ENCODE measurements at regions not wholly inside any gene's neighbourhood (a gene's known extent, or its start where the extent isn't known, plus 50 kb on each side); places are given as distances from the start of the nearest gene placed in this dataset.
"Not testable (repeated sequence)": the region's sequence is repeated elsewhere in the genome, so short reads cannot be mapped to it uniquely, and the experiment has no call there.

DNA sequence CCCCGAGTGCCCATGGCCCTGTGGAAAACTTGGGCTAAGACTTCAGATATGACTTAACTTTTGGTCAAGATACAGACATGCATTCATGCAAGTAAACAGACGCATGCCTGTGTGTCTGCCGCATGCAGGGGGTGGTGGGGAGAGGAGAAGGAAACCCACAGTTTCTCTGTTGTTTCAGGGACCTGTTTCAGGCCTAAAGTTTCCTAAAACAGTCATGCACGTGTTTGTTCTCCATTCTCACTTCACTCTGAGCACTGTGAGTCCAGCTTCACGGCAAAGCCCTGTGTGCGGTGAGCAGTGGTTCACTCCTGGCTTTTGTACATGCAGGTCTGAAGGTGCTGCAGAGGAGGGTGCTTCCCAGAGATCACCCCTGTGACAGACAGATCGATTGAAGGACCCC, 158.7 kb downstream of the FOXL1 start:
- DNase-seq (ENCODE audit: extremely low read depth in 1 of 2, low read depth in 1 of 2), result no peak

- DNase-seq (ENCODE audit: extremely low read depth in 1 of 2, low read depth in 1 of 2), result not testable (repeated sequence)
These were observed 160.0 kb downstream of the FOXL1 start for GRCh38 chr16:86738322-86738721.

DNA sequence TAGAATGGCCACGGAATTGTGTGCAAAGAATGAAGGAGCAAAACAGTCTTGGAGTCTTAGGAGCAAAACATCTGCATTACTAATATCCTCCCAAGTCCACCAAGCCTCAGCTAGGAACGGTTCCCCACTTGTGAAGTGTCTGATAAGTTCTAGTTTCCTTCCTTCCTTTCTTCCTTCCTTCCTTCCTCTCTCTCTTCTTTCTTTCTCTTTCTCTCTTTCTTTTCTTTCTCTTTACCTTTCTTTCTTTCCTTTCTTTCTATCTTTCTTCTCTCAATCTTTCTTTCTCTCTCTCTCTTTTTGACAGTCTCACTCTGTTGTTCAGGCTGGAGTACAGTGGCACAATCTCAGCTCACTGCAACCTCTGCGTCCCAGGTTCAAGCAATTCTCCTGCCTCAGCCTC, 160.8 kb downstream of the FOXL1 start:
- DNase-seq (ENCODE audit: extremely low read depth in 1 of 2, low read depth in 1 of 2), result no peak

GRCh38 chr16:86739808-86740207, 161.5 kb downstream of the FOXL1 start:
- DNase-seq (ENCODE audit: extremely low read depth in 1 of 2, low read depth in 1 of 2), result no peak

DNA sequence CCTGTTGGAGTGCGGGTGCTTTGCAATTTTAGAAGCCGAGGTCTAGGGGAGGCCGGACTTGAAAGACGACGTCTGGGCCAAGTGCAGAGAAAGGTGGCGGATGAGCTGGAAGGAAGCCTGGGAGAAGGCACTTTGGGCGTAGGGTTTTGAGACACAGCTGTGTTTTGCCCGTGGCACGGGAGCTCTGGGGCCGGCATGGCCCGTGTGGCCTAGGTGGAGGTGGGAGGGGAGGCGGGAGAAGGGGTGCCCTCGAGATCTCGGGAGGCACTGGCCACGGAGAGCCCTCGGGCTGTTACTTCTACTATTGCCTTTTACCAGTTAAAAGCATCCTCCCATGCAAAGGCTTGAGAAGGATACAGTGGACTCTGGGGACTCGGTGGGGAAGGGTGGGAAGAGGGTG, 161.9 kb downstream of the FOXL1 start:
- no peak for DNase-seq (ENCODE audit: extremely low read depth in 1 of 2, low read depth in 1 of 2)

- DNase-seq (ENCODE audit: extremely low read depth in 1 of 2, low read depth in 1 of 2), result no peak
These were observed 162.8 kb downstream of the FOXL1 start for GRCh38 chr16:86740906-86741799.

- no peak for DNase-seq (ENCODE audit: extremely low read depth in 1 of 2, low read depth in 1 of 2)
These were observed 169.4 kb downstream of the FOXL1 start for GRCh38 chr16:86747761-86748160.

DNA sequence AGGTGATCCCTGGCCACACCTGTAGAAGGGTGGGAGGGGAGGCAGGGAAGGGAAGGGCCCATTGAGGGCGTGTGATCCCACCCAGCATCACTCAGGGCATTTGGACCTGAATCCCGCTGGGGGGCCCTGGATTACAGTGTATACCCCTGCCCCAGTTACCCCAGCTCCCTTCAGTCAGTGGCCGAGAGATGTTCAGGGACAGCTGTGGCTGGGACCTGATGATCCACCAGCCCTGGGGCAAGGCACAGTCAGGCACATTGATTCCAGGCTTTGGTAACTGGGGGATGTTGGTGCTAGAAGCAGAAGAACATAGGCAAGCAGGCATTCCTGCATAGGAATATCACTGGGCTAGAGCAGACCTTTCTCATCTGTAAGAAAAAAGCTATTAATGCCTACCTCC, 170.3 kb downstream of the FOXL1 start:
- no peak for DNase-seq (ENCODE audit: extremely low read depth in 1 of 2, low read depth in 1 of 2)

DNA sequence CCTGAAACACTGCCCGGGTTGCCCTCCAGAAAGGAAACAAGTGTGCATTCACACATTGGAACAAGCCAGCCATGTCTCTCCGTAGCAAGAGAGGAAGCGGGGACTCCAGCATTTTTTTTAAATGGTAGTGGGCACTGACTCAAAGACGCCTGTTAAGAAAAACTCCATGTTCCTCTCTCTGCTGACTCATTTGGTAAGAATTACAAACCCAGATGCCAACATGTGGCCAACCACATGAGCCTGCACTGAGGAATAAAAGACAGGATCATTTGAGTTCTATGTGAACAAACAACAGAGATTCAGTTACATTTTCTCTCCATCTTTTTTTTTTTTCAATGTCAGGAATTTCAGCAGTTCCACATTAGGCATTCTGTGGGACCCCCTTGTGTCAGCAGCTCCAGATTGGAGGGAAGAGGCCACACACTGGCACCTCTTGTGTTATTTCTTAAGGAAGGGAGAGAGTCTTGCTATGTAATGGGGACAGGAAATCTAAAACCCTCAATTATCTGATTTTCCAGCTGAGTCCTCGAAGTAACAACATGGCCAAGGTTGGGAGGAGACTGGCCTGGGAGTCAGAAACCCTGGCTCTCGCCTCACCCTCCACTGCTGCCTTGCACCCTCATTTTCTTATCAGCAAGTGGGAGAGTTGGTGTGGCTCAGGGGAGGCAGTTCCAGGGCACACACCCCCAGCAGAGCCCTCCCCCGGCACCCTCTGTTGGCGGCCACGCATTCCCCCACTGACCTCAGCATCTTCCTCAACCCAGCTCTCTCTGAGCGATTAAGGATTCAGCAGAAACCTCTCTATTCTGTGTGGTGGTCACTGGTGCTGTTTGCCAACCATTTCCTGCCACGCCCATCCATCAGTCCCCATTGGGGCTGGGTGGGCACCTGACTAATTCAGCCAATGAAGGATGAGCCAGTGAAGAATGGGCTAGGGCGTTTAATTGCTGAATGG, 173.0 kb downstream of the FOXL1 start:
- no peak for DNase-seq (ENCODE audit: extremely low read depth in 1 of 2, low read depth in 1 of 2)

GRCh38 chr16:86752582-86753175, 174.3 kb downstream of the FOXL1 start:
- no peak for DNase-seq (ENCODE audit: extremely low read depth in 1 of 2, low read depth in 1 of 2)

DNA sequence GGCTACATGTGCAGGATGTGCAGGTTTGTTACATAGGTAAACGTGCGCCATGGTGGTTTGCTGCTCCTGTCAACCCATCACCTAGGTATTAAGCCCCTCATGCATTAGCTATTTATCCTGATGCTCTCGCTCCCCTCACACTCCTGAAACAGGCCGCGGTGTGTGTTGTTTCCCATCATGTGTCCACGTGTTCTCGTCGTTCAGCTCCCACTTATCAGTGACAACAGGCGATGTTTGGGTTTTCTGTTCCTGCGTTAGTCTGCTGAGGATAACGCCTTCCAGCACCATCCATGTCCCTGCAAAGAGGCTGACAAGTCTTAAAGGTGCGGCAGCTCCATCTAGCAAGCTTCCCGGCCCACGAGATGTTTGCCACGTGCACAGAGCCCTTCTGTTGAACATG, 175.1 kb downstream of the FOXL1 start:
- no peak for DNase-seq (ENCODE audit: extremely low read depth in 1 of 2, low read depth in 1 of 2)

GRCh38 chr16:86755571-86756006, 177.2 kb downstream of the FOXL1 start:
- DNase-seq (ENCODE audit: extremely low read depth in 1 of 2, low read depth in 1 of 2), result no peak

GRCh38 chr16:86756882-86757703, 178.7 kb downstream of the FOXL1 start:
- DNase-seq (ENCODE audit: extremely low read depth in 1 of 2, low read depth in 1 of 2), result no peak

DNA sequence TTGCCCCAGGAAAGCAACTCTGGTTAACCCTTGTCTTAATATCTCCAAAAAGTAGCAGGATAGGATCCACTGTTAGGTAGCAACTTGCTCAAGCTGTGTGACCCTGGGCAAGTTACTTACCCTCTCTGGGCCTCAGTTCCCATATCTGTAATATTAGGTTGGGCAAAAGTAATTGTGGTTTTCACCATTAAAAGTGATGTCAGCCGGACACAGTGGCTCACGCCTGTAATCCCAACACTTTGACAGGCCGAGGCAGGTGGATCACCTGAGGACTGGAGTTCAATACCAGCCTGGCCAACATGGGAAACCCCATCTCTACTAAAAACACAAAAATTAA, 179.3 kb downstream of the FOXL1 start:
- DNase-seq (ENCODE audit: extremely low read depth in 1 of 2, low read depth in 1 of 2), result no peak

DNA sequence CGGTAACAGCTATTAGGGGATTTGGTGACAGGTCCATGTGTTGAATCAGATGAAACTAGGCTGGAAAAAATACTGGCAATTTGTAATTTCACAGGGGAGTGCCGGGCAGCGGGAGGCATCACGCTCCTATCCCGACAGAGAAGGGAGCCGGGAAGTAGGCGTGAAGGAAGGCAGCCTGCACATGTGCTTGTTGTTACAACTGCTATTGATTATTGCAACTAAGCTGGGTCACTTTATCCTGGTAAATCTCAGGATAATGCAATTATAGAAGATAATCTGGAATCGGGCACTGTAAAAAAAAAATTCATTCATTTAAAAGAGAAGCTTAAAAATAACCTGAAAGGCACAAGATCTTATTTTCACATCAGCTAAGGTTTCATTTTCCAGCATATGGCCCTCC, 180.6 kb downstream of the FOXL1 start:
- no peak for DNase-seq (ENCODE audit: extremely low read depth in 1 of 2, low read depth in 1 of 2)

DNA sequence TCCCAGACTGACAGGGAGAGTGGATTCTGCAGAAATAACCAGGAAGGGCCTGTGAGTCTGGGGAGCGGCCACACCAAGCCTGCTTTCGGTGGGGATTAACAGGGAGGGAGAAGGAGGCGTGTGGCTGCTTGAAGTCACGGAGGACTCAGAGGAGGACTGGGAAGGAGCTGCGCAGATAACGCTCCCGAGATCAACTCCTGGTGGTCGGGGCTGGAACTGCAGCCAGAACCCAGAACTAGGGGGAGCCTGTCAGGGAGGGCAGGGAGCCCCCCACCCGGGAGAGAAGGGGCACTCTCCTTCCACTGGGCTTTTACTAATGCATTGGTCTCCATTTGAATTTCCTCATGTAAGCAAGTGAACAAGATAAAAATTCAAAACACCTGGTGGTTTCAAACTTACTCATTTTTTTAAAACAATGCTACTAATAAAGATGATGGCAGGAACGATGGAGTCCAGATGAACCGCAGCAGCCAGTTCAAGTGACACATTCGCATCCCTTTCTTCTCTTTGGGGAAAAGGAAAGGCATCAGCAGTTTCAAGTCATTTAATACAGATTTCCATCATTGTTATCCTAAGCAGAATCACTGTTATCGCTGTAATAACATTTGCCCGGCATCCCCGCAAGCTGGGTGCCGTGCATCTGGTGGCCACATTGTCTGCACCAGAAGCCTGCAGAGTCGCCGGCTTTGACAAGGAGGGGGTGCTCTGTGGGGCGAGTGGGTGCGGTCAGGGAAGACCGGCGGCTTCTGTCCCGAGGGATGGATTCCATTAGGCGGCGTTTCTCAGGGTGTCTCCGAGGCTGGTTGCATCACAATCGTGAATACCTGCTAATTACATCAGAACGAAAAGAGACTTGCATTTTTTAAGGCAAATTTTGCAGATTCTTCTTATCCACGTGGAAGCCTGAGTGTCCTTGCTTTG, 183.0 kb downstream of the FOXL1 start:
- peak in 1 of 2 donors; percentile 21 for DNase-seq (ENCODE audit: extremely low read depth in 1 of 2, low read depth in 1 of 2)

GRCh38 chr16:86762095-86762494, 183.7 kb downstream of the FOXL1 start:
- DNase-seq (ENCODE audit: extremely low read depth in 1 of 2, low read depth in 1 of 2), result no peak

- DNase-seq (ENCODE audit: extremely low read depth in 1 of 2, low read depth in 1 of 2), result no peak
These were observed 185.5 kb downstream of the FOXL1 start for GRCh38 chr16:86763819-86764218.

GRCh38 chr16:86764551-86764950, 186.2 kb downstream of the FOXL1 start:
- no peak for DNase-seq (ENCODE audit: extremely low read depth in 1 of 2, low read depth in 1 of 2)

Data from activated CD8-positive, alpha-beta memory T cell treated with anti-CD3 and anti-CD28 coated beads for 1 hour (primary cell).